KOPT-K1 (cell line): ENCODE measurements at regions not wholly inside any gene's neighbourhood (a gene's known extent, or its start where the extent isn't known, plus 50 kb on each side); places are given as distances from the start of the nearest gene placed in this dataset.

Experiments
- H3K27ac ChIP-seq: fragments of 200-600 bp; sonication (generic); 2 replicates; pipeline ENCODE4 v1.5.1; 2016; ENCODE audit warnings: antibody characterized with exemption, mild to moderate bottlenecking, low read depth, low read length; ENCODE audit not compliant: poor library complexity, severe bottlenecking
- H3K36me3 ChIP-seq: fragments of 200-600 bp; sonication (generic); 2 replicates; pipeline ENCODE4 v1.5.1; 2017; ENCODE audit warnings: antibody characterized with exemption, mild to moderate bottlenecking, low read length, moderate library complexity; ENCODE audit not compliant: insufficient read depth
- H3K9me3 ChIP-seq: fragments of 200-600 bp; sonication (generic); 2 replicates; pipeline ENCODE4 v1.5.1; 2017; ENCODE audit warnings: antibody characterized with exemption, low read length, mild to moderate bottlenecking; ENCODE audit not compliant: insufficient read depth, poor library complexity, severe bottlenecking

- H3K9me3 ChIP-seq = no peaks in the 10 kb centered on the region
- H3K27ac ChIP-seq = no peak overlapping the region
- no peaks in the 10 kb centered on the region for H3K36me3 ChIP-seq
These were observed 58.1 kb upstream of the COX10 start for GRCh38 chr17:14011036-14011692.

- Histone ChIP-seq H3K36me3 (no peaks in the 10 kb centered on the region), H3K27ac (no peak overlapping the region), H3K9me3 (no peaks in the 10 kb centered on the region)
These were observed 57.4 kb upstream of the COX10 start for GRCh38 chr17:14011740-14012405.

GRCh38 chr17:14014657-14015056 is 54.6 kb upstream of the COX10 start:
- Histone ChIP-seq H3K36me3 (no peaks in the 10 kb centered on the region), H3K27ac (no peak overlapping the region), H3K9me3 (no peaks in the 10 kb centered on the region)

- H3K27ac ChIP-seq = no peak overlapping the region
These were observed 54.0 kb upstream of the COX10 start for GRCh38 chr17:14015271-14015670.

GRCh38 chr17:14016858-14017257 is 52.4 kb upstream of the COX10 start:
- Histone ChIP-seq H3K36me3 (no peaks in the 10 kb centered on the region), H3K9me3 (no peaks in the 10 kb centered on the region), H3K27ac (no peak overlapping the region)

More at GRCh38 chr17:14015271-14015670, 54.0 kb upstream of the COX10 start:
- H3K36me3 ChIP-seq = no peaks in the 10 kb centered on the region
- H3K9me3 ChIP-seq = no peaks in the 10 kb centered on the region

GRCh38 chr17:14019186-14019956 is 49.9 kb upstream of the COX10 start:
- Histone ChIP-seq H3K27ac (peak overlapping the region; percentile 49), H3K36me3 (no peaks in the 10 kb centered on the region), H3K9me3 (no peaks in the 10 kb centered on the region)
